Stomach (tissue), 4 donors: ENCODE measurements at regions not wholly inside any gene's neighbourhood (a gene's known extent, or its start where the extent isn't known, plus 50 kb on each side); places are given as distances from the start of the nearest gene placed in this dataset.

Experiments
- POLR2A ChIP-seq, 4 donors: fragments of 450-650 bp; IDR thresholded peaks; one replicate each; pipeline ENCODE4 v1.6.1; 2016; ENCODE audit warnings: antibody characterized with exemption in 4 of 4, control low read depth in 2 of 4, mild to moderate bottlenecking in 1 of 4, moderate library complexity in 1 of 4
- POLR2AphosphoS5 ChIP-seq, 3 donors: sonication (generic); formaldehyde crosslinking; IDR thresholded peaks; one replicate each; pipeline ENCODE4 v1.6.1; 2016; ENCODE audit warnings: antibody characterized with exemption in 3 of 3
- TF ChIP-seq, protein P1 (sequence below), 7 experiments: fragments of 450-650 bp in 4 of 7; fragments of 200-600 bp in 3 of 7; sonication (generic) in 3 of 7; IDR thresholded peaks; one replicate each; pipeline ENCODE4 v1.5.1; 2016 to 2019; ENCODE audit warnings: antibody characterized with exemption in 7 of 7, control low read depth in 2 of 7, mild to moderate bottlenecking in 1 of 7

DNA sequence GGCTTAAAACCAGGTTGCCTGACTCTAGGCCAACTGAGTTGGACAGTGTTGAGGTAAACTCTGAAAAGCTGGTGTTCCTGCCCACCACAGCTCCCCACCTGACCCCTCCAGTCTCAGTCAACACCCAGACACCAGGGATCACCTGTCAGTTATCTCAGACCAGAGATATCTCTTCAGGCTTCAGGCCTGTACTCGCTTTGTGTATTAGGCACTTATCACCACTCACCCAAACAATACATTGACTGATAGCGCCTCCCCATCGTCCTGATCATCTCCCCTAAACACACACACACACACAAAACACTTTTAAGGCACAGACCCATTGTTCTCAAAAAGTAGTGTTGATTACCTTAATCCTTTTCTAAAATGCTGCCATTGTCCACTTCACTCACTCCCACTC, 111.5 kb downstream of the PLCE1 start:
- TF ChIP-seq, protein P1, sequence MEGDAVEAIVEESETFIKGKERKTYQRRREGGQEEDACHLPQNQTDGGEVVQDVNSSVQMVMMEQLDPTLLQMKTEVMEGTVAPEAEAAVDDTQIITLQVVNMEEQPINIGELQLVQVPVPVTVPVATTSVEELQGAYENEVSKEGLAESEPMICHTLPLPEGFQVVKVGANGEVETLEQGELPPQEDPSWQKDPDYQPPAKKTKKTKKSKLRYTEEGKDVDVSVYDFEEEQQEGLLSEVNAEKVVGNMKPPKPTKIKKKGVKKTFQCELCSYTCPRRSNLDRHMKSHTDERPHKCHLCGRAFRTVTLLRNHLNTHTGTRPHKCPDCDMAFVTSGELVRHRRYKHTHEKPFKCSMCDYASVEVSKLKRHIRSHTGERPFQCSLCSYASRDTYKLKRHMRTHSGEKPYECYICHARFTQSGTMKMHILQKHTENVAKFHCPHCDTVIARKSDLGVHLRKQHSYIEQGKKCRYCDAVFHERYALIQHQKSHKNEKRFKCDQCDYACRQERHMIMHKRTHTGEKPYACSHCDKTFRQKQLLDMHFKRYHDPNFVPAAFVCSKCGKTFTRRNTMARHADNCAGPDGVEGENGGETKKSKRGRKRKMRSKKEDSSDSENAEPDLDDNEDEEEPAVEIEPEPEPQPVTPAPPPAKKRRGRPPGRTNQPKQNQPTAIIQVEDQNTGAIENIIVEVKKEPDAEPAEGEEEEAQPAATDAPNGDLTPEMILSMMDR (IDR thresholded peaks at IDR 0.05) = no peak
- TF ChIP-seq POLR2AphosphoS5 (IDR thresholded peaks at IDR 0.05) (no peak), POLR2A (IDR thresholded peaks at IDR 0.05) (no peak)
